ENCODE measurements at regions not wholly inside any gene's neighbourhood (a gene's known extent, or its start where the extent isn't known, plus 50 kb on each side); places are given as distances from the start of the nearest gene placed in this dataset.
"Not testable (repeated sequence)": the region's sequence is repeated elsewhere in the genome, so short reads cannot be mapped to it uniquely, and the experiment has no call there.

DNA sequence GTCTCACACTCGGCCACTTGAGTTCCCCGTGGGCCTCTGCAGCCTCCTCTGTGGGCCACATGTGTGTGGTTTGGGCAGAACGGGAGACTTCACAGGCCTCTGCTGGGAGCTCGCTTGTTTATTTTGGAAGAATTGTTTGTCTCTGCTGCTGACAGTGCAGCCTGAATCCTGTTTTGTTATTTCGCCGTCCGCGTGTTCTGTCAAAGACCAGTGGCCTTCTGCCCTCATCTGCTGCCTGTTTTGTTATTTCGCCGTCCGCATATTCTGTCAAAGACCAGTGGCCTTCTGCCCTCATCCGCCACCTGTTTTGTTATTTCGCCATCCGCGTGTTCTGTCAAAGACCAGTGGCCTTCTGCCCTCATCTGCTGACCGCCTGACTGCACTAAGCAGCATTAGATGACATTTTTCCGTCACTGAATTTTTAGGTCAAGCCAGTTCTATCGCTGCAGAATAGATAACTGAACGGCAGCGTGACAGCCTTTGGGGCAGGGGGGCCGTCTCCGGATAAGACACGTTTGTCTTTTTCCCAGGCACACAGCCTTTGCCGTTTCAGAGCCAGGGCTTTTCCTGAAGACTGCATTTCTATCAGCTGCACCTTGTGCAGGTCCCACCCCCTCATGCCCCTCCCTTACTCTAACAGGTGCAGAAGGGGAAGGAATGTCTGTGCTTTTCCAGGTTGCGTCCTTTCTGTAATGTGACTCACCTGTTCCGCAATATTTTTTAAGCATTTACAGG is 158.5 kb upstream of the AFDN start:
- Mint-ChIP-seq H3K27ac (no peak overlapping the region), H3K27me3 (ENCODE audit: low read depth) (peaks cover 8% of the 10 kb centered on the region), H3K4me3 (no peak overlapping the region), H3K4me1 (peaks cover 45% of the 10 kb centered on the region), H3K36me3 (no peaks in the 10 kb centered on the region), H3K9me3 (peaks cover 4% of the 10 kb centered on the region)
- DNase-seq (ENCODE audit: low spot score in 2 of 2, unreplicated experiment in 2 of 2): no peak
- TF ChIP-seq, protein P1, sequence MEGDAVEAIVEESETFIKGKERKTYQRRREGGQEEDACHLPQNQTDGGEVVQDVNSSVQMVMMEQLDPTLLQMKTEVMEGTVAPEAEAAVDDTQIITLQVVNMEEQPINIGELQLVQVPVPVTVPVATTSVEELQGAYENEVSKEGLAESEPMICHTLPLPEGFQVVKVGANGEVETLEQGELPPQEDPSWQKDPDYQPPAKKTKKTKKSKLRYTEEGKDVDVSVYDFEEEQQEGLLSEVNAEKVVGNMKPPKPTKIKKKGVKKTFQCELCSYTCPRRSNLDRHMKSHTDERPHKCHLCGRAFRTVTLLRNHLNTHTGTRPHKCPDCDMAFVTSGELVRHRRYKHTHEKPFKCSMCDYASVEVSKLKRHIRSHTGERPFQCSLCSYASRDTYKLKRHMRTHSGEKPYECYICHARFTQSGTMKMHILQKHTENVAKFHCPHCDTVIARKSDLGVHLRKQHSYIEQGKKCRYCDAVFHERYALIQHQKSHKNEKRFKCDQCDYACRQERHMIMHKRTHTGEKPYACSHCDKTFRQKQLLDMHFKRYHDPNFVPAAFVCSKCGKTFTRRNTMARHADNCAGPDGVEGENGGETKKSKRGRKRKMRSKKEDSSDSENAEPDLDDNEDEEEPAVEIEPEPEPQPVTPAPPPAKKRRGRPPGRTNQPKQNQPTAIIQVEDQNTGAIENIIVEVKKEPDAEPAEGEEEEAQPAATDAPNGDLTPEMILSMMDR (IDR thresholded peaks at IDR 0.05; ENCODE audit: unreplicated experiment): no peak

DNA sequence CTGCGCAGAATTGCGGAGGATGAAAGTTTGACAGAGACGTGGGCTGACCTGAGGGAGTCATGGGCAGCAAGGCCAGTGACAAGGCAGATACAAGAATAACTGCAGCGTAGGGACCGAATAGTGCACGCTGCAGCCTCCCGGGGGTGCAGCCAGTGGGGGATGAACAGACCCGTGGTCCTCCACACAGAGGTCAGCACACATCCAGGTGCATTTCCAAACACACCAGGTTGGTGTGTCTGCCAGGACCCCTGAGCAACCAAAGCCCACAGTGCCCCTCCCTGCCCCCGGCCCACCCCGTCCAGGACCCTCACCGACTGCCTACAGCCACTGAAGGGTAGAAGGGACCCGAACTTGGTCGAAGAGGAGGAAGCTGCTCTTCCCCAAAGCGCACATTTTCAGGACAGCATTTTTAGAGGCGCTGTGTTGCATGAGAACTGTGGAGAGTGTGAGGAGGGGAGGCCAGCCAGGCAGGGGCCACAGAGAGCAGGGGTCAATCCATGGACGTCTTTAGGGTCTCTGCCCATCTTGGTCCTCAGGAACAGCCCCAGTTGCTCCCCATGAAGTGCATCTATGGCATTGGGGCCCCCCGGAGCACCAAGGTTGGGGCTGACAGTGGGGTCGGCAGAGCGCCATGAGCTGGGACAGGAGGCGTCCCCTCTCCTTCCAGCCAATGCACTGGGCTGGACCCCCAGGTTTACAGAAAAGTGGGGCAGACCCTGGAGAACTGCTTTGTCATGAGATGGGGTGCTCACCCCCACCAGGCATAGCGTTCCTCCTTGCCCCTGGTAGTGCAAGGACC is 157.8 kb upstream of the AFDN start:
- peaks cover 45% of the 10 kb centered on the region for H3K4me1 Mint-ChIP-seq
- no peaks in the 10 kb centered on the region for H3K36me3 Mint-ChIP-seq
- no peak for DNase-seq (ENCODE audit: low spot score in 2 of 2, unreplicated experiment in 2 of 2)
- H3K27ac Mint-ChIP-seq: no peak overlapping the region
- TF ChIP-seq, protein P1 (IDR thresholded peaks at IDR 0.05; ENCODE audit: unreplicated experiment): no peak
- peaks cover 4% of the 10 kb centered on the region for H3K9me3 Mint-ChIP-seq
- H3K4me3 Mint-ChIP-seq: no peak overlapping the region
- peaks cover 8% of the 10 kb centered on the region for H3K27me3 Mint-ChIP-seq (ENCODE audit: low read depth)

DNA sequence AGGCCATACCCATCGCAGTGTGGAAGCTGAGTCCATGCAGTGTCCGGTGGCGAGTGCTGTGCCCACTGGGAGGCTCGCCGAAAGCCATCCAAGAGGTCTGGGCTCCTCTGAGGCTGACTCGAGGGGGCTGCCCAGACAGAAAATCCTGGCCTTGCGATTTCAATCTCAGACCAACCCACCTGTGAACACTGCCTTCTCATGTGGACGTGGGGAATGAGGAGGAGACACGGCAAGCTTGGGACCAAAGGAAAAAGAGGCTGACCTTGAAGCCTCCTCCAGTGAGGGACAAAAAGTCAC is 157.2 kb upstream of the AFDN start:
- Mint-ChIP-seq H3K27ac (no peak overlapping the region), H3K4me3 (no peak overlapping the region), H3K36me3 (no peaks in the 10 kb centered on the region), H3K4me1 (peaks cover 41% of the 10 kb centered on the region), H3K27me3 (ENCODE audit: low read depth) (peaks cover 8% of the 10 kb centered on the region), H3K9me3 (peaks cover 4% of the 10 kb centered on the region)
- TF ChIP-seq, protein P1 (IDR thresholded peaks at IDR 0.05; ENCODE audit: unreplicated experiment): no peak
- DNase-seq (ENCODE audit: low spot score in 2 of 2, unreplicated experiment in 2 of 2): no peak

DNA sequence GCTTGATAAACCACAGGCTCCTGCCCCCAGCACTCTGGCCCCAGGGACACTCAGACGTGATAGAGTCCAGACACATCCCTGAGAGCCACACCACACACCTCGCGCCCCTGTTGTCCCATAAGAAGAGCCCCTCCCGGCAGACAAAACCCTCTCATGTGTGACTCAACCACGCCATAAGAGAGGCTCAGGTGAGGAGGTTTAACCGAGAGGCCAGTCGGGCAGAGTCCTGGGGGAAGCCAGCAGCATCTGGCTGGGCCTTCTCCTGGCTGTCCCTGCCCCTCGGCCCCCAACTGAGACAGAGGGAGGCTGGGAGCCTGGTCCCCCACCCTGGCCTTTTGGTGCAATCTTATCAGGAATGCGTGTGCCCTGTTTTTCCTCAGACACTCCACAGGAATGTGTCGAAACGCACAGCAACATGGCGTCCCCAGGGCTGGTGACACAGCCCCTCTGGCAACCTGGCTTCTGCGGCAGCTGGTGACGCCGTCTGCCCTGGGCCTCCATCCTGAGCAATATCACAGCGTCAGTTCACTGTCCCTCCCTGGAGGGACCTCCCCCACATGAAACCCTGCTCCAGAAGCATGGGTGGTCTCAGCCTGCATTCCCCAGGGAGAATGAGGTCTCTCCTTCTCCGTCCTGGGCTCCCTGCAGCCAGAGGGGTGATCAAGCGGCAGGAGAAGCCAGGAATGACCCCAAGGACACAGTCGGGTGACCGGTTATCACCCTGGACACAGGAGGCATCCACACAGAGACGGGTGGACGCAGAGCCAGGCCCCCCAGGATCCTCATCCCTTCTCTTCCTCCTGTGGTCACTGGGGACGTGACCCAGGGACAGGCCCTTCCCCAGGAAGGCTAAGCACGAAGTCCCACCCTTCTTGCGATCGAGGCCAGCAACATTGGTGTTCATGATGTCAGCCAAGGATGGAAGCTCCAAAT is 156.6 kb upstream of the AFDN start:
- Mint-ChIP-seq H3K9me3 (peaks cover 7% of the 10 kb centered on the region), H3K27ac (no peak overlapping the region), H3K4me1 (peaks cover 36% of the 10 kb centered on the region), H3K4me3 (no peak overlapping the region), H3K27me3 (ENCODE audit: low read depth) (peaks cover 8% of the 10 kb centered on the region), H3K36me3 (no peaks in the 10 kb centered on the region)
- DNase-seq (ENCODE audit: low spot score in 2 of 2, unreplicated experiment in 2 of 2): no peak
- TF ChIP-seq, protein P1 (IDR thresholded peaks at IDR 0.05; ENCODE audit: unreplicated experiment): no peak

DNA sequence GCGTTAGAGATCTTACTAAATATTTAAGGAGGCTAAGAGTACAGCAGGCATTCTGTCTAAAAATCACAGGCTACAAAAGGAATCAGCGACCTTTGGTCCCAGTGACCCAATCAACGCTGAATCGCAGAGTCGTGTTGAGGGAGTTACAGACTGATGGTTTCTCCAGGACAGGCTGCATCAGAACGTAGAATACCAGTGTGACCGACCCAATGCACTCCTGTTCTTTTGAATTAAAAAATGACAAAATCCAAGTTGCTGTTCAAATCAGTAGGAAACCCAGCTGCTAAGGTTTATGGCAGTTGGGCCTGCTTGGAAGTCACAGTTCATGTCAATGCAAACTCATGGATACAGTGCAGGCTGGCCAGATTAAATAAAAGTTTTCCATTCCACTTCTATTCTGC is 155.8 kb upstream of the AFDN start:
- Mint-ChIP-seq H3K27ac (no peak overlapping the region), H3K27me3 (ENCODE audit: low read depth) (peaks cover 8% of the 10 kb centered on the region), H3K4me1 (peaks cover 29% of the 10 kb centered on the region), H3K9me3 (peaks cover 7% of the 10 kb centered on the region), H3K4me3 (no peak overlapping the region), H3K36me3 (no peaks in the 10 kb centered on the region)
- no peak for DNase-seq (ENCODE audit: low spot score in 2 of 2, unreplicated experiment in 2 of 2)
- TF ChIP-seq, protein P1 (IDR thresholded peaks at IDR 0.05; ENCODE audit: unreplicated experiment): no peak

DNA sequence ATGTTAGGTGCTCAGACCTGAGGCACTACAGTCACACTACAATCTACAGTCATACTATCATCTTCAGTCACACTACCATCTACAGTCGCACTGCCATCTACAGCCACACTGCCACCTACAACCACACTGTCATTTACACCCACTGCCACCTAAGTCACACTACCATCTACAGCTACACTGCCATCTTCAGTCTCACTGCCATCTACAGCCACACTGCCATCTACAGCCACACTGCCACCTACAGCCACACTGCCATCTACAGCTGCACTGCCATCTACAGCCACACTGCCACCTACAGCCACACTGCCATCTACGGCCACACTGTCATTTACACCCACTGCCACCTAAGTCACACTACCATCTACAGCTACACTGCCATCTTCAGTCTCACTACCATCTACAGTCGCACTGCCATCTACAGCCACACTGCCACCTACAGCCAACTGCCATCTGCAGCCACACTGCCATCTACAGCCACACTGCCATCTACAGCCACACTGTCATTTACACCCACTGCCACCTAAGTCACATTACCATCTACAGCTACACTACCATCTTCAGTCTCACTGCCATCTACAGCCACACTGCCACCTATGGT is 155.2 kb upstream of the AFDN start:
- H3K36me3 Mint-ChIP-seq; DNase-seq (ENCODE audit: low spot score in 2 of 2, unreplicated experiment in 2 of 2); H3K27ac Mint-ChIP-seq; H3K9me3 Mint-ChIP-seq; H3K27me3 Mint-ChIP-seq (ENCODE audit: low read depth); H3K4me3 Mint-ChIP-seq: not testable (repeated sequence)
- peaks cover 29% of the 10 kb centered on the region for H3K4me1 Mint-ChIP-seq
